ENCODE measurements at regions not wholly inside any gene's neighbourhood (a gene's known extent, or its start where the extent isn't known, plus 50 kb on each side); places are given as distances from the start of the nearest gene placed in this dataset.
"Not testable (repeated sequence)": the region's sequence is repeated elsewhere in the genome, so short reads cannot be mapped to it uniquely, and the experiment has no call there.

DNA sequence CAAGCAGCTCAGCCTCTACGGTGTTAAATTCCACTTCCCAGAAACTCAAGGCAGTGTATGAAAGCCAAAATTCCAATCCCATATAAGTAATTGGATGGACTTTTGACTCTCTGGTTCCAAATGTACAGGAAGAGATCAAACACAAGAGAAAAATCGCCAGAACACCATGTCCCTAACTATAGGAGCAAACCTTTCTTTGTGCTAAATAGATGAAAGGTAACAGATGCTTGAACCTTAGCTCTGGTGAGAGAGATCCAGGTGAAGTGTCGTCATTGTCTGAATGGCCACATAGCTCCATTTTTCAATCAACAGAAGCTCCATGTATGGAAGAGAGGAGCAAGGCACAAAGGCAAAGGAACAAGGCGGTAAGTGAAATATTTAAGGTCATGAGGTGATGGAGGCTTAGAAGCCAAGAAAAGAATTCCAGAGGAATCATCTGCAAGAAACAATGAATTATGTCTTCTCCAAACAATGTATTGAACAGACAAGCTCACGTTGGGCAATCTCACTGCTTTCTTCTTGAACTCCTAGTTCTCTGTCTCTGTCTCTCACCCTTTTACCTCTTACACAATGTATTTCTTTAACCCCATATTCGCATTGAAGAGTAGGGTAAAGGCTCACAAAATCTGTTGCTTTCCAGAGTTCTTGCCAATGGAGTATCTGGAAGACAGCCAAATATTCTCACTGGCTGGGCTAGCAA lies 585.1 kb downstream of the GATA3 start:
- no peak for DNase-seq

DNA sequence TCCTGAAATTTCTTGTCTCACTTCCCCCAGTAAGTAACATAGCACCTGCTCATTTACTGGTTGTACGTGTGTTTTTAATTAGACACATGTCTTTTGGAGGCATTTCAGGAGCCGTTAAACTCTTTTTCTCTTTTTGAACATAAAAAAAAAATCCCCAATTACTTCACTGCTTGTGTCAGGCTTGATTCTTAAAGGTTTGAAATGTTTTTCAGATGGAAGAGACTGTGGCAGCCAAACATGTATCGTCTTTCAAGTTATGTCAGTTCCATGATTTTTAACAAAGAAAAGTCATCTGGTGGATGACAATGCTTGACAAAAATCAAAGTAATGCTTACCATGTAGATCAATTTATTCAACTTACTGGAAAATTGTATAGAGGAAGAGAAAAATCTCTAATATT lies 585.8 kb downstream of the GATA3 start:
- no peak for DNase-seq

DNA sequence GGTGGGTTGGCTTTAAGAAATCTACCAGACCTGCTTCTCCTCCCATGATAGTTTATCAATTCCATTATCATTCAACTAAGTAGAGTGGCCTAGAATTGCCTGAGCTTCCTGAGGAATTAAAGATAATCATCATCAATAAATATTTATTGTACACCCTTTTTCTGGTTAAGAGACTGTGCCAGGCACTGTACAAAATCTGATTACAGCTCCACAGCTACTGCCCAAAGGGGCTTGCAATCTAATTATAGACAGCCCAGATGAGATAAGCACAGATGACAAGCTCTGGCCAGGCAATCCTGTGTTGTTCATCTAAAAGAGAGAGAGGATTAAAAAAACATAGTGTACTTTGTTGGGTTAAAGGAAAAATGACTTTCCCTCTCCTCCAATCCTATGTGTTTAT lies 586.4 kb downstream of the GATA3 start:
- no peak for DNase-seq

DNA sequence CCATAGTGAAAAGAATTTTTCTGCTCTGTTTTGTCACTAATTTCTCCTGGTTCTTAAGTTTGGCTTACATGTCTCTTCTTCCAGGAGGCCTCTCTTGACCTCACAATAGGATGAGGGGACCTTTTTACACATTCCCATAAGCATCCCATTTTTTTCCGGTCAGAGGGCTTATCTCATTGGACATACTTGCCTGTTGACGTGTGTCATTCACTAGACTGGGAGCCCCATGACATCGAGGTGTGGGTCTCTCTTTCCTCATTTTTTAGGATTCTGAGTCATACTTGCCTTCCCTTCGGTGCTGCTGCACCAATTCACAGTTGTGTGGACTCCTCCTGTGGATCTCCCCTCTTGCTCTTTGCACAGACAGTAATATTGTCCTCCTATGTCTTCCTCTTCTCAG lies 601.8 kb downstream of the GATA3 start:
- no peak for DNase-seq

DNA sequence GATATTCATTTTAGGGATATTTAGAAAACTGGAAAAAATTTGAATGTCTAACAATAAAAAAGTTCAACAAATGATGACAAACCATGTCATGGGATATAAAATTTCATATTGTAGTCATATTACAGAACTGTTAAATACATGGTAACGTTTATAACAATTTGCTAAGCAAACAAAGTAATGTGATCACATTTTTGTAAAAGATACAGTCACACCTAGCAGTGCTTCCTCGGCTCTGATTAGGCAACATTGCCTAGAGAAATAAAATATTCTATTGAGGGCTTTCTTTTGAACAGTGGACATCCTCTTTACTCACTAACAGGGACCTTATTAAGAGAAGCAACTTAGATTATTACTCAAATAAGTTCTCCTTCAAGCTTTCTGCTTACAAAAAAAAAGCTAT lies 605.5 kb downstream of the GATA3 start:
- DNase-seq, result no peak

DNA sequence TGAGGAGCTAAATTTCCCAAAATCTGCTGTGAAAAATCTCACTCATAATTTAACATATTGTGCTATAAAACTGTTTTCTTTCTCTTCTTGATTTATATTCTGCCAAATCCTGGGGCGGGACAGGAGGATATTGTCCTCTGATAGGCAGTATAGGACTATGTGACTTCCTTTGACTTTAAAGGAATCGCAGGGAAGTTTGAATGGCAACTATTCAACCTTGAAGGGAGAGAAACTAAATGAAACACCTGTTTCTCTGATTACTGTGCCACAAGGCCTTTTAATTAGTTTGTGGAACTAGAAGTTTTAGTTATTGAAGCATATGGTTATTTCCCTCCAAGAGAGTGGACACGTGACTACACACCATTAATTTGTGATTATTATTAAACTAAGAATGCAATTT lies 607.4 kb downstream of the GATA3 start:
- no peak for DNase-seq

DNA sequence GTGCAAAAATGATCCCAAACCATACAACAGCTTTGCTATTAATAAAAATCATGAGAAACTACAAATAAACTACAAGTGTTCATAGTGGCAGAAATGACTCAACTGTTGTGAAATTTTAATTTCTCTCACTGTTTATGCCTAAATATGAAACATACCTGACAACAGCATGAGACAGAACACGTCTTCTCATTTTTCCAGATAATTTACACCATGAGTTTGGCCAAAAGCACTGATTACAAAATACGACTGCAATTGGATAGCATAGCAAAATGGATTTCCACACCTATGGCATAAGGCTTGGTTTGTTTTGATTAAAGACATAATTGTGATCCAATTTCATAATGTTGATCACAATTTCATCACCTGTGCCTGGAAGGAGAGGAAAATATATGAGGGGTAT lies 608.6 kb downstream of the GATA3 start:
- no peak for DNase-seq

DNA sequence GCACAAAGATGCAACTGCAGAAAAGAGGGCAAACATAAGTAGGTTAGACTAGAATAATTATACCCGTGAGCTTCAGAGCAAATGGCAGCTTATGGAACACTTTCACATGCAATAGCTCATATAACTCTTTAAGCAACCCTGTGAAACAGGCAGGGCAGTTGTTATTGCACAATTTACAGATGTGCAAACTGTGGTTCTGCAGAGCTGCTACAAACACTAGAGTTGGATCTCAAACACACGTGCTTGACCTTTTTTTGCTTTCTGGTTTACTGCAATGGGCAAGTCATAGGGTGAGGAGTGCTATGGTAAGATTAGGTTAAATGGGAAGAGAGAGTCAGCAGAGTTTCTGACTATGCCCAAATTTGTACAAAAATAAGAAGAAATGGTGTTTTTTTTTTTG lies 610.8 kb downstream of the GATA3 start:
- DNase-seq, result no peak

DNA sequence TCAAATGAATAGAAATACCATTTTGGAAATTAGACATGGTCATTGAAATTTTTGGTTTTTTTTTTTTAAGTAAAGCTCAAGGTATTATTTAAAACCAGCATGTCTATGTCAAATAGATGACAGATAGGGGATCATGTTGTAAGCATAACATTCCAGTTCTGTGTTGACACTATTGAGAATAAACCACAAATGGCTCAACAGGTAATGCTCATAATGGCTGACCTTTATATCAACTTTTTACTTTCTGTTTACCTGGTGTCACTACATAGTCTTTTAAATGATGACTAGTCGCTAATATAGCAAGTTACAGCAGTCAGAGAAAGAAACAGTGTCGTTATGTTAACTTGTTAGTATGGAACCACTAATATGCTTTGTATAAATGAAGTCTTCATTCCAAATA lies 616.0 kb downstream of the GATA3 start:
- no peak for DNase-seq

DNA sequence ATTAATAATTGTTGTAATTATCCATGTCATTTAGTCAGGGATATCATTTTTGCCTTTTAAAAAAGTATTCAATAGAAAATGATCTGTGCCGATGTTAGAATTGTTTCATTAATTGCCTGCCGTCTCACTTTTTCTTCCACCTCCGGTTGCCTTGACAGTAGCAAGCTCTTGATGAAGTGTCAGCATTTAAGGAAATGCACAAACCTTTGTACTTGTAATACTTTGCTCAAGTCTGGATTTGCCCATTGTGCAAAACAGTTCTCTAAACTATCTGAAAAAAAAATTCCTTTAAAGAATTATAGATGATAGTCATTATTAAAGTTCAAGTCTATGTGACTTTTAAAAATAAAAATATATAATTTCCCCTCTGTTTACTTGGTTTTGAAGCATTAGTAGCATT lies 619.7 kb downstream of the GATA3 start:
- no peak for DNase-seq

DNA sequence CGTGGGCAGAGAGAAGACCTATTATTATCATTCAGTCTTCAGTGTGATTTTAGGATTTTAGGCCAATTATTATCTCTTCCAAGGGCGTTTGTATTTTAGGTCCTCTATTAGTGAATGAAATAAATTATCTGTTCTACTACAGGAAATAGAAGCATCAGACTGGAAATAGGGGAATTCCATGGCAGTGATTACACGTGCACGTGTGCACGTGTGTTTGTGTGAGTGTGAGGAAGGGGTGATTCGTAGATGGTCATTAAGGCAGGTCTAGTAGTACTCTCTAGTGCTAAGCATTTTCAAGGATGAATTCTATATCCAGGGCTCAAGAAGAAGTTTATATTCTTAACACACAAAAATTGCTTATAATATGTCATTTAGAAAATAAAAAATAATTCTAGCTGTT lies 623.2 kb downstream of the GATA3 start:
- no peak for DNase-seq

DNA sequence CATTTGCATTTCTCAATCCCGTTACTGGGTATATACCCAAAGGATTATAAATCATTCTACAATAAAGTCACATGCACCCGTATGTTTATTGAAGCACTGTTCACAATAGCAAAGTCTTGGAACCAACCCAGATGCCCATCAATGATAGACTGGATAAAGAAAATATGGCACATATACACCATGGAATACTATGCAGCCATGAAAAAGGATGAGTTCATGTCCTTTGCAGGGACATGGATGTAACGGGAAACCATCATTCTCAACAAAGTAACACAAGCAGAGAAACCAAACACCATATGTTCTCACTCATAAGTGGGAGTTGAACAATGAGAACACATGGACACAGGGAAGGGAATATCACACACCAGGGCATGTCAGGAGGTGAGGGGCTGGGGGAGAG lies 630.4 kb downstream of the GATA3 start:
- DNase-seq, result not testable (repeated sequence)

DNA sequence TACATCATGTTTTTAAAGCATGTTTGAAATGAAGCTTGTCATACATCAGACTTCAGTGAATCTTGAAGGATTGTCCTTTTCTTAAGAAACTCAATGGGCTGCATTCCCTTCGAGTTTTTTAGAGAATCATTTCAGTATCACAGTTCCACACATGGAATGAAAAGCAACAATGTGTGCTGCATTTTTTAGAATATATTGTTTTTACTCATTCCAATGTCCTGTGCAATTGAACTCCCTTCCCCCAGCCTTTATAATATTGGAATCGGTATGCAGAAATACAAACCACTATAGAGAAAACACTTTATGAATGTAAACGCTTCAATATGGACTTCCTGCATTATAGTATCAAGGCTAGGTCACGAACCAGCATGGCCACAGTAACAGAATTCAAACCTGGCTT lies 634.4 kb downstream of the GATA3 start:
- no peak for DNase-seq

DNA sequence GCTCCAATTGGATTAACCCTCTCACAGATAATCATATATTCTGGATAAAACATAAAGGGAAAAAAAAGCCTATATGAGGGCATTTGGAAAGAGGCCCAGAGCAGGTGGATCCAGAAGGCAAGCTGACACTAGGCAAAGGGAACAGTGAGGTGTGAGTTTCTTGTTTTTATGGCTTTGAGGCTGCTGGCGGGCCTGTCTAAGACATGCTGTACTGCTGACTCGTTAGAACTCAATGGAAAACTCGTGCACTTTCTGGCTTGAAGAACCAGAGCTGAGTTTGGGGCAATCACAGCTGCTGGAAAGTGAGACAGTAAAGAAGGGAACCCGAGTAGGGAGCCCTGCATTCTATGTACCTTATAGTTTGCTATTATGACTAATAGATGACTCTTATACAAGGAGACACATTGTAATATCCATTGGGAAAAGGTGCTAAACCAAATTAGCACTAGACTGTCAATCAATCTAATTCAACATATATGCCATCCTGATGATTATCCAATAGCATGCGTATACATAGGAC lies 637.1 kb downstream of the GATA3 start:
- no peak for DNase-seq

DNA sequence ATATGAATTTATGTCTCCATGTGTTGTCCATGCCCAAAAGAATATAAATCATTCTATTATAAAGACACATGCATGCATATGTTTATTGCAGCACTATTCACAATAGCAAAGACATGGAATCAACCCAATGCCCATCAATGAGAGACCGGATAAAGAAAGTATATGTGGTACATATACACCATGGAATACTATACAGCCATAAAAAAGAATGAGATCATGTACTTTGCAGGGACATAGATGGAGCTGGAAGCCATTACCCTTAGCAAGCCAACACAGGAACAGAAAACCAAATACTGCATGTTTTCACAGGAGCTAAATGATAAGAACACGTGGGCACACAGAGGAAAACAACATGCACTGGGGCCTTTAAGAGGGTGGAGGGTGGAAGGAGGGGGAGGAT lies 639.1 kb downstream of the GATA3 start:
- not testable (repeated sequence) for DNase-seq

DNA sequence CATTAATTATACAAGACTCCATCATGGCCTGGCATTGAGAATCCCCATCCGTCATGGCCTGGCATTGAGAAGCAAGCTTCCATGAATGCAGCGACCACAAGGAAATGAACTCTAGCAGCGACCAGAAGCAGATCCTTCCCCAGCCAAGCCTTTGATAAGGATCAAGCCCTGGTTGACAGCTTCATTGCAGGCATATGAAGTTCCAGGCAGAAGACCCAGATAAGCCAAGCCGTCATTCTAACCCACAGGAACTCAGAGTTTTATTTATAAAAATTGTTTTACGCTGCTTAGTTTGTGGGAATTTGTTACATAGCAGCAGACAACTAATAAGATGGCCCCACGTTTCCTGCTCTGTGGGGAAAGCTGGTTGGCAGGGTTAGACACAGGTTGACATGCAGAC lies 642.3 kb downstream of the GATA3 start:
- no peak for DNase-seq

DNA sequence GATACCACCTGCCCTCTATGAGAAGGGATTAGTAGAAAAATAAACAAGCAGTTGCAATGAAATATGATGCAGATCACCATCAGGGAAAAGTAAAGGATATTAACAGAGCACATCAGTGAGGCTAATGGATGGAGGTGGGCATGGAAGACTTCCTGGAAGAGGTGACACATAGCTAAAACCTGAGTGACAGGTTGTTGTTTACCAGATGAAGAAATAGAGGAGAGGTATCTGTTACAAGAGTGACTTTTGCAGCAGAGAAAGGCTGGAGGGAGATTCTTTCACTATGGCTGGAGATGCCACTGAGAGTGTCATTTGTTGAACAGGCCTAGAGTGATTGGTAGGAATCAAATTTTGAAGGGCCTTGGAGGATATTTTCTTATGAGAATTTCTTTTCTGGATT lies 646.2 kb downstream of the GATA3 start:
- DNase-seq, result no peak

DNA sequence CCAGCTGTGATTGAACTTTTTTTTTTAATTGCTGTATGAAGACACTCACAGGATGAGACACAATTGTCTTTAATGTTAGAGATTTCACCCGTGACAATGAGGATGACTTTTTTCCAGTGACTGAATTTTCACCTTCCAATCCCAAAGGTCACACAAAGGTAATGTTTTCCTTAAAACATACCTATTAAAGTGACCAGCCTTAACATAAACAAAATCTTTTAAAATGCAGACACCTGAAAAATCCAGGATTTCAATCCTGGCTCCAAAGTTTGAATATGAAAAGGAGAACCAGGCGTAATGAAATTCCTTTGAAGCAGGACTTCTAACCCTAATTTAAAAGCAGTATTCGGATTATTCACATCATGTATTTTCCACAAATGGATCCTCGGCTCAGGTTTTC lies 647.7 kb downstream of the GATA3 start:
- no peak for DNase-seq

DNA sequence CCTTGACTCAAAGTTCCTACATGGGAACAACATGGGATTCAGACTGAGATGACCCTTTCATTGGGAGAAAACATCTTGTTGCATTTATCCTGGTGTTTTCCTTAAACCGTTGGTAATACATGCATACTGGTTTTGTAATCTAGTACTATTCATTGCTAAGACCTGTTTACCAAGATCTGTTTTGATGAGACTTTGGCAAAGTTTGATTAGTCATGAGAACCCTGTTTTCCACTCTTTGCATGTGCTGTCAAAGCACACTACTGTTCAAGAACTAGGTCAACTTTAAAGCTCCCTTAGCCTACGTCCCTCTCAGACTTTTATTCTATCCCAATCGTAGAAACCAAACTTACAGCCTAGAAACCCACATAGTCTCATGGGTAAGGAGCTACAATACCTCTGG lies 650.9 kb downstream of the GATA3 start:
- DNase-seq, result no peak

DNA sequence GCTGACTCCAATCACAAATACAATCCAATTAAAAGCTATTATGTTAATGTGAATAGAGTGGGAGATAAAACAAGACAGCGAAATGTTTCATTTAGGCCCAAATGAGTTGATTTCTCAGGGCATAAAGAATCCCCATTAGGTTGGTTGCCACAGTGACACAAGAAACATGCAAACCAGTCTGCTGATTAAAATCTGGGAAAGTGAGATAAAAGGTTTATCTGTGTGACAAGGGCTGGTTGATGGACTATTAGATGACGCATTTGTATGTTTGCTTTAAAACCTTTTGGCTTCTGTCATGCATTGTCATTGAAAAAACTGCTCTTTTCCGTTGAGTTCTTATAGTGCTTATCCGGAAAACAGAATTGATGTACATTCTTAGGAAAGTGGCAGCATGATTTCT lies 658.2 kb downstream of the GATA3 start:
- no peak for DNase-seq

DNA sequence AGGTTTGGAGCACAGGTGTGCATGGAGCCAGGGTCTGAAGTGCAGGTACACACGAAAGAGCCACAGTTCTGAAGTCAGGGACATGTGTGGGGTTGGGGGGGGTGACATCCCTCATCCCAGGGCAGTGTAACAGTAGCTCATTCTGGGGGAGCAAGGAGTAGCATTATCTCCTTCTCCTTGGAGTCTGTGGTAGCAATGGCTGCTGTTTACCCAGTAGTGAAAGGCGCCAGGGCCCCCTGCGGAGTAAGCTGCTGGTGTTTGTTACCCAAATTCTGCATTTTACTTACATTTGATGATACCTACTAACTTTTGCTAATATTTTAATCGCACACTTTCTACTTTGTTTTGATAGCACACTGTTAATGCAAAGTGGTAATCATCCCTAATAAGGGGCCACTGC lies 665.5 kb downstream of the GATA3 start:
- no peak for DNase-seq

DNA sequence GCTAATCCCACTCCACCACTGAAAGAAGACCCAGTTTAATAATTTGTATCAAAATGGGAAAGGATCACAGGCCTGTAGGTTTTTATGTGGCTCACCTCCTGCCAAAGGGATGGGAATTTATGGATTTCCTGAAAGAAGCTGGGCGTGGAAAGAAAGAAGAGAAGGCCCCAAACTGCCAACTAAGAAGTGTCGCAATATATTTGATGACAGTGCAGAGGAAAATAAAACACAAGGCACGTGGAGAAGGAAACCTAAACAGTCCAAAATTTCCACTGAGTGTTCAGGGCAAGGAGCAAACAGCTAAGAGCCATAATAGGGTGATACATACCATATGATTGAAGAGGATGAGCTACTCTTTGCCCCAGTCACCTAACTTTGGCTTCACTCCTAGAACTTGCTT lies 667.2 kb downstream of the GATA3 start:
- DNase-seq, result no peak

DNA sequence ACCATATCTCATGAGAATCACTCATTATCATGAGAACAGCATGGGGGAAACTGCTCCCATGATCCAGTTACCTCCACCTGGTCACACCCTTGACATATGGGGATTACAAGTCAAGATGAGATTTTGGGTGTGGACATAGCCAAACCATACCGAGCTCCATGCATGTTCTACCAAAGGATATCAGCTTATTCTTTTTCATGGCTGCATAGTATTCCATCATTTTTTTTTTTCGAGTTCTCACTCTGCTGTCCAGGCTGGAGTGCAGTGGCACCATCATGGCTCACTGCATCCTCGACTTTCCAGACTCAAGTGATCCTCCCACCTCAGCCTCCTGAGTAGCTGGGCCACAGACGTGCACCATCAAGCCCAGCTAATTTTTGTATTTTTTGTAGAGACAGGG lies 668.3 kb downstream of the GATA3 start:
- no peak for DNase-seq

DNA sequence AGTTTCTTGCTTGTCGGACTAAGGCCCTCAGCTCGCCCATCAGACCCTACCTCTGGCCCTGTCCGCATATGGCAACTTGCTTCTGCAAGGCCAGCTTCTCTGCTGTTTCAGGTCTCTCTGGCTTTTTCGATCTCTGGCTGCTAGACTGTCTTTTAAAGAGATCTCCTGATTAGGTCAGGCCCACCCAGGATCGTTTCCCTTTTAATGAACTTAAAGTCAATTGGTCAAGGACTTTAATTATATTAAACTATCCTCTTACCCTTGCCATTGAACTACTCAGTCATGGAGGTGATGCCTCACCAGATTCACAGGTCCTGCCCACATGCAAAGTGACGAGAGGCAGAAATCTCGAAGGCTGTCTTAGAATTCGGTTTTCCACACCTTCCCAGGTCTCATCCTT lies 670.9 kb downstream of the GATA3 start:
- no peak for DNase-seq

DNA sequence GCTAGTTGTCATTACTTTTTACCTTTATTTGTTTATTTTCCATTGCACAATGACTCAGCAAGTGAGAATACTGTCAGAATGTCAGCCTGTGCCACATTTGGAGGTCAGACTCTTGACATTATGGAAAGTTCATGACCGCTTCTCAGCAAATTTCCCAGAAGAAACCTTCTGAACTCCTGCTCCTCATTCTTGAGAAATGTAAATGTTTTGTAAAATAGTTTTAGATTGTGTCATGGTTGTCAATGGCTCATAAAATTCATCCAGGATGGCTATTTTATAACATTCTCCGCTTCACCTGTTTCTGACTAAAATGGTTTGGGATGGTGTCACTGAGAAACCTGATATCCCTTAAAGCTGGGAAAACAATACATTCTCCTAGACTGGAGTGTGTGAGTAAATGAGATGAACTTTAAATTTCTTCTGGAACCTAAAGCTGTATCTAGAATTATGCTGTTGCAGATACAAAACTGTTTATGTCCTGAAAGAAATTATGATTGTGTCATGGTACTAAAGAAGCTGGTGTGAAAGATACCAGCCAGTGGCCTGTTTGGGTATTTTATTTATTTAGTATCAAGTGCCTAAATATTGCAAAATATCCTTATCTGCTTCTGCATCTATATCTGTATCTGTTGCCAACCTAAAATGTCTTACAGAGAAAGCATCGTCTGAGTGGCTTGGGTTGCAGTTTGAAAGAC lies 671.7 kb downstream of the GATA3 start:
- DNase-seq, result no peak
